HAP-1 (cell line): ENCODE measurements at regions not wholly inside any gene's neighbourhood (a gene's known extent, or its start where the extent isn't known, plus 50 kb on each side); places are given as distances from the start of the nearest gene placed in this dataset.
"Not testable (repeated sequence)": the region's sequence is repeated elsewhere in the genome, so short reads cannot be mapped to it uniquely, and the experiment has no call there.

ENCODE experiments used
- DNase-seq, 2 experiments: peaks; one replicate each; pipeline ENCODE4 v3.0.0-alpha.2; 2016 to 2020; ENCODE audit warnings: low spot score in 2 of 2
- H3K27me3 ChIP-seq: fragments of 250-450 bp; sonication (Bioruptor Pico); 2 replicates; pipeline ENCODE4 v1.5.1; 2020; ENCODE audit warnings: low read depth, mild to moderate bottlenecking, moderate library complexity
- H3K36me3 ChIP-seq: fragments of 250-450 bp; sonication (Bioruptor Pico); replicated peaks from 2 replicates; pipeline ENCODE4 v1.5.1; 2020; ENCODE audit warnings: mild to moderate bottlenecking
- H3K4me1 ChIP-seq: fragments of 250-450 bp; sonication (Bioruptor Pico); 2 replicates; pipeline ENCODE4 v1.5.1; 2020; ENCODE audit warnings: mild to moderate bottlenecking
- H3K4me3 ChIP-seq: fragments of 250-450 bp; sonication (Bioruptor Pico); 2 replicates; pipeline ENCODE4 v1.5.1; 2020; ENCODE audit warnings: mild to moderate bottlenecking, moderate library complexity
- H3K9me3 ChIP-seq: fragments of 250-450 bp; sonication (Bioruptor Pico); 2 replicates; pipeline ENCODE4 v1.5.1; 2020; ENCODE audit warnings: mild to moderate bottlenecking, moderate library complexity
- in situ Hi-C: fragments of 300-500 bp; cut with MboI; formaldehyde crosslinking; loops from 3 replicates; pipeline ENCODE4 v1.14.3; 2020; ENCODE audit warnings: low sequenced_read_pairs, inconsistent platforms, mixed read lengths

GRCh38 chr4:14152834-14153519, 525.5 kb upstream of the BOD1L1 start:
- Histone ChIP-seq H3K4me3 (no peak overlapping the region), H3K4me1 (no peaks in the 10 kb centered on the region), H3K27me3 (no peaks in the 10 kb centered on the region), H3K9me3 (no peaks in the 10 kb centered on the region), H3K36me3 (no peaks in the 10 kb centered on the region)
- in situ Hi-C loops: no loop called here
- no peak for DNase-seq

- Histone ChIP-seq H3K27me3 (no peaks in the 10 kb centered on the region), H3K36me3 (no peaks in the 10 kb centered on the region), H3K4me3 (no peak overlapping the region), H3K9me3 (no peaks in the 10 kb centered on the region), H3K4me1 (no peaks in the 10 kb centered on the region)
- DNase-seq: no peak
- in situ Hi-C loops: no loop called here
Observed at GRCh38 chr4:14155803-14156202, 528.3 kb upstream of the BOD1L1 start.

- H3K27me3 ChIP-seq: no peaks in the 10 kb centered on the region
- H3K4me1 ChIP-seq: no peaks in the 10 kb centered on the region
- in situ Hi-C loops: no loop called here
- DNase-seq: no peak
- H3K9me3 ChIP-seq: no peaks in the 10 kb centered on the region
- H3K4me3 ChIP-seq: no peak overlapping the region
- H3K36me3 ChIP-seq: no peaks in the 10 kb centered on the region
Observed at GRCh38 chr4:14157262-14157661, 529.7 kb upstream of the BOD1L1 start.

- H3K36me3 ChIP-seq: no peaks in the 10 kb centered on the region
- DNase-seq: no peak
- H3K4me1 ChIP-seq: no peaks in the 10 kb centered on the region
- in situ Hi-C loops: no loop called here
- no peak overlapping the region for H3K4me3 ChIP-seq
- no peaks in the 10 kb centered on the region for H3K9me3 ChIP-seq
- no peaks in the 10 kb centered on the region for H3K27me3 ChIP-seq
Observed at GRCh38 chr4:14165222-14165920, 537.8 kb upstream of the BOD1L1 start.

GRCh38 chr4:14167876-14168510, 540.5 kb upstream of the BOD1L1 start:
- no peak for DNase-seq
- no peaks in the 10 kb centered on the region for H3K4me1 ChIP-seq
- in situ Hi-C loops: no loop called here
- H3K36me3 ChIP-seq: no peaks in the 10 kb centered on the region
- H3K4me3 ChIP-seq: no peak overlapping the region
- H3K27me3 ChIP-seq: no peaks in the 10 kb centered on the region
- H3K9me3 ChIP-seq: no peaks in the 10 kb centered on the region

- no peaks in the 10 kb centered on the region for H3K9me3 ChIP-seq
- no peaks in the 10 kb centered on the region for H3K4me1 ChIP-seq
- no peak for DNase-seq
- no peaks in the 10 kb centered on the region for H3K36me3 ChIP-seq
- no peak overlapping the region for H3K4me3 ChIP-seq
- in situ Hi-C loops: no loop called here
- no peaks in the 10 kb centered on the region for H3K27me3 ChIP-seq
Observed at GRCh38 chr4:14168919-14169318, 541.4 kb upstream of the BOD1L1 start.

GRCh38 chr4:14169460-14169859, 541.9 kb upstream of the BOD1L1 start:
- H3K9me3 ChIP-seq: no peaks in the 10 kb centered on the region
- in situ Hi-C loops: no loop called here
- no peak overlapping the region for H3K4me3 ChIP-seq
- no peaks in the 10 kb centered on the region for H3K4me1 ChIP-seq
- no peaks in the 10 kb centered on the region for H3K36me3 ChIP-seq
- no peak for DNase-seq
- no peaks in the 10 kb centered on the region for H3K27me3 ChIP-seq

- H3K4me3 ChIP-seq, H3K36me3 ChIP-seq, H3K27me3 ChIP-seq, H3K4me1 ChIP-seq, in situ Hi-C loops, H3K9me3 ChIP-seq, DNase-seq: not testable (repeated sequence)
Observed at GRCh38 chr4:14169940-14170339, 542.4 kb upstream of the BOD1L1 start.

GRCh38 chr4:14176613-14177012, 549.1 kb upstream of the BOD1L1 start:
- no peaks in the 10 kb centered on the region for H3K27me3 ChIP-seq
- in situ Hi-C loops: no loop called here
- DNase-seq: no peak
- no peak overlapping the region for H3K4me3 ChIP-seq
- no peaks in the 10 kb centered on the region for H3K4me1 ChIP-seq
- no peaks in the 10 kb centered on the region for H3K9me3 ChIP-seq
- no peaks in the 10 kb centered on the region for H3K36me3 ChIP-seq

- H3K36me3 ChIP-seq: no peaks in the 10 kb centered on the region
- no peaks in the 10 kb centered on the region for H3K4me1 ChIP-seq
- in situ Hi-C loops: no loop called here
- H3K9me3 ChIP-seq: no peaks in the 10 kb centered on the region
- H3K27me3 ChIP-seq: no peaks in the 10 kb centered on the region
- no peak overlapping the region for H3K4me3 ChIP-seq
- DNase-seq: no peak
Observed at GRCh38 chr4:14177987-14178386, 550.5 kb upstream of the BOD1L1 start.

- H3K4me3 ChIP-seq: no peak overlapping the region
- no peaks in the 10 kb centered on the region for H3K36me3 ChIP-seq
- in situ Hi-C loops: no loop called here
- H3K4me1 ChIP-seq: no peaks in the 10 kb centered on the region
- H3K27me3 ChIP-seq: no peaks in the 10 kb centered on the region
- H3K9me3 ChIP-seq: no peaks in the 10 kb centered on the region
- no peak for DNase-seq
Observed at GRCh38 chr4:14178421-14178820, 550.9 kb upstream of the BOD1L1 start.

GRCh38 chr4:14180166-14180565, 552.6 kb upstream of the BOD1L1 start:
- Histone ChIP-seq H3K9me3 (no peaks in the 10 kb centered on the region), H3K27me3 (no peaks in the 10 kb centered on the region), H3K4me1 (no peaks in the 10 kb centered on the region), H3K4me3 (no peak overlapping the region), H3K36me3 (no peaks in the 10 kb centered on the region)
- no peak for DNase-seq
- in situ Hi-C loops: no loop called here

GRCh38 chr4:14180983-14181601, 553.6 kb upstream of the BOD1L1 start:
- no peaks in the 10 kb centered on the region for H3K27me3 ChIP-seq
- no peak for DNase-seq

GRCh38 chr4:14182148-14182547, 554.6 kb upstream of the BOD1L1 start:
- Histone ChIP-seq H3K36me3 (no peaks in the 10 kb centered on the region), H3K4me3 (no peak overlapping the region), H3K27me3 (no peaks in the 10 kb centered on the region), H3K9me3 (no peaks in the 10 kb centered on the region), H3K4me1 (no peaks in the 10 kb centered on the region)
- no peak for DNase-seq
- in situ Hi-C loops: no loop called here

More at GRCh38 chr4:14180983-14181601, 553.6 kb upstream of the BOD1L1 start:
- in situ Hi-C loops: no loop called here
- Histone ChIP-seq H3K4me3 (no peak overlapping the region), H3K9me3 (no peaks in the 10 kb centered on the region), H3K4me1 (no peaks in the 10 kb centered on the region), H3K36me3 (no peaks in the 10 kb centered on the region)
